D721Med (cell line): ENCODE measurements at regions not wholly inside any gene's neighbourhood (a gene's known extent, or its start where the extent isn't known, plus 50 kb on each side); places are given as distances from the start of the nearest gene placed in this dataset.

ENCODE experiments used
- DNase-seq: peaks from one replicate; pipeline ENCODE4 v3.0.0; 2011; ENCODE audit warnings: low spot score; ENCODE audit not compliant: insufficient read length
- FAIRE-seq: peaks from 2 replicates; lab custom pipeline; 2011; peaks lifted over from hg19 to GRCh38; lab: Jason Lieb, UNC
- CTCF ChIP-seq: IDR thresholded peaks from 2 replicates; pipeline ENCODE4 v1.5.1; 2012; ENCODE audit warnings: mild to moderate bottlenecking, control low read depth; ENCODE audit not compliant: insufficient read depth; ENCODE audit errors: missing control alignments

- FAIRE-seq = no peak
- DNase-seq = no peak
Observed at GRCh38 chr3:30437171-30437601, 169.2 kb upstream of the TGFBR2 start.

GRCh38 chr3:30438126-30438525, 168.3 kb upstream of the TGFBR2 start:
- no peak for FAIRE-seq
- DNase-seq = no peak
- no peak for TF ChIP-seq CTCF

More at GRCh38 chr3:30437171-30437601, 169.2 kb upstream of the TGFBR2 start:
- no peak for TF ChIP-seq CTCF

GRCh38 chr3:30439451-30440053, 166.8 kb upstream of the TGFBR2 start:
- TF ChIP-seq CTCF = no peak

GRCh38 chr3:30440147-30440604, 166.2 kb upstream of the TGFBR2 start:
- DNase-seq (no peak), FAIRE-seq (no peak)
- no peak for TF ChIP-seq CTCF

More at GRCh38 chr3:30439451-30440053, 166.8 kb upstream of the TGFBR2 start:
- FAIRE-seq (no peak), DNase-seq (no peak)

GRCh38 chr3:30440880-30441279, 165.5 kb upstream of the TGFBR2 start:
- TF ChIP-seq CTCF = no peak
- DNase-seq (no peak), FAIRE-seq (no peak)

GRCh38 chr3:30443756-30444673, 162.4 kb upstream of the TGFBR2 start:
- DNase-seq (no peak), FAIRE-seq (no peak)
- TF ChIP-seq CTCF = no peak
